Mesenchymal stem cell (in vitro differentiated cells and primary cell): ENCODE measurements at regions not wholly inside any gene's neighbourhood (a gene's known extent, or its start where the extent isn't known, plus 50 kb on each side); places are given as distances from the start of the nearest gene placed in this dataset.
A peak's percentile ranks its signal among the peaks of the same experiment; 100 is the strongest.

Experiments used
- DNase-seq: peaks from one replicate; pipeline ENCODE4 v3.0.0-alpha.2; 2013
- H2AFZ ChIP-seq: one replicate; pipeline ENCODE4 v1.6.1; 2013; ENCODE audit warnings: low read depth, mild to moderate bottlenecking, control low read depth, inconsistent platforms, low read length, moderate library complexity
- H2AK5ac ChIP-seq: 2 replicates; pipeline ENCODE4 v1.6.1; 2013; ENCODE audit warnings: low read length, moderate library complexity, mild to moderate bottlenecking, inconsistent platforms; ENCODE audit not compliant: severe bottlenecking
- H2BK120ac ChIP-seq: one replicate; pipeline ENCODE4 v1.6.1; 2013; ENCODE audit warnings: low read depth, mild to moderate bottlenecking, inconsistent platforms, low read length, moderate library complexity
- H2BK12ac ChIP-seq, 2 experiments: one replicate each; pipeline ENCODE4 v1.6.1; 2013; ENCODE audit warnings: inconsistent platforms in 2 of 2, low read length in 2 of 2, mild to moderate bottlenecking in 2 of 2, moderate library complexity in 2 of 2, control low read depth in 1 of 2
- H2BK15ac ChIP-seq: one replicate; pipeline ENCODE4 v1.6.1; 2013; ENCODE audit warnings: mild to moderate bottlenecking, low read depth, inconsistent platforms; ENCODE audit not compliant: poor library complexity, severe bottlenecking
- H2BK5ac ChIP-seq: 2 replicates; pipeline ENCODE4 v1.6.1; 2013; ENCODE audit warnings: low read depth, mild to moderate bottlenecking, low read length, control low read depth, inconsistent platforms; ENCODE audit not compliant: poor library complexity, severe bottlenecking
- H3K14ac ChIP-seq, 2 experiments: one replicate each; pipeline ENCODE4 v1.6.1; 2013; ENCODE audit warnings: inconsistent platforms in 2 of 2, low read length in 2 of 2, control low read depth in 1 of 2, mild to moderate bottlenecking in 1 of 2, moderate library complexity in 1 of 2
- H3K18ac ChIP-seq, 2 experiments: one replicate each; pipeline ENCODE4 v1.6.1; 2013; ENCODE audit warnings: inconsistent platforms in 2 of 2, low read length in 2 of 2, control low read depth in 1 of 2, low read depth in 1 of 2, mild to moderate bottlenecking in 1 of 2
- H3K23ac ChIP-seq, 2 experiments: one replicate each; pipeline ENCODE4 v1.6.1; 2013; ENCODE audit warnings: inconsistent platforms in 2 of 2, low read length in 2 of 2, mild to moderate bottlenecking in 2 of 2, moderate library complexity in 2 of 2, control low read depth in 1 of 2
- H3K27ac ChIP-seq: 2 replicates; pipeline ENCODE4 v1.5.1; 2013; ENCODE audit warnings: mild to moderate bottlenecking, moderate library complexity, low read length, control low read depth, inconsistent platforms; ENCODE audit not compliant: poor library complexity, severe bottlenecking
- H3K27me3 ChIP-seq, 2 experiments: 2 replicates each; pipeline versions ENCODE4 v1.6.1 to v1.7.0; 2013; ENCODE audit warnings: low read length in 2 of 2, mild to moderate bottlenecking in 2 of 2, moderate library complexity in 2 of 2, control low read depth in 1 of 2, inconsistent platforms in 1 of 2; ENCODE audit not compliant: control insufficient read depth in 1 of 2, insufficient read depth in 1 of 2
- H3K36me3 ChIP-seq, 2 experiments: 2 replicates each; pipeline versions ENCODE4 v1.6.1 to v1.7.0; 2013; ENCODE audit warnings: low read length in 2 of 2, control low read depth in 1 of 2, inconsistent platforms in 1 of 2, low read depth in 1 of 2, mild to moderate bottlenecking in 1 of 2; ENCODE audit not compliant: insufficient read depth in 2 of 2, control insufficient read depth in 1 of 2
- H3K4ac ChIP-seq, 2 experiments: one replicate each; pipeline ENCODE4 v1.6.1; 2013; ENCODE audit warnings: inconsistent platforms in 2 of 2, low read length in 2 of 2, mild to moderate bottlenecking in 2 of 2, moderate library complexity in 2 of 2, control low read depth in 1 of 2, low read depth in 1 of 2
- H3K4me1 ChIP-seq: 2 replicates; pipeline ENCODE4 v1.6.1; 2013; ENCODE audit warnings: low read depth, low read length, control low read depth; ENCODE audit not compliant: control insufficient read depth, insufficient read depth
- H3K4me2 ChIP-seq: 2 replicates; pipeline ENCODE4 v1.6.1; 2013; ENCODE audit warnings: low read length, mild to moderate bottlenecking, inconsistent platforms; ENCODE audit not compliant: poor library complexity, severe bottlenecking
- H3K4me3 ChIP-seq, 2 experiments: 2 replicates each; pipeline versions ENCODE4 v1.5.1 to v1.7.0; 2013; ENCODE audit warnings: low read length in 2 of 2, mild to moderate bottlenecking in 2 of 2, control low read depth in 1 of 2, low read depth in 1 of 2; ENCODE audit not compliant: insufficient read depth in 1 of 2
- H3K79me1 ChIP-seq: replicated peaks from 2 replicates; pipeline ENCODE4 v1.6.1; 2013; ENCODE audit warnings: mild to moderate bottlenecking, control low read depth, low read length, inconsistent platforms; ENCODE audit not compliant: poor library complexity, severe bottlenecking
- H3K9ac ChIP-seq: 2 replicates; pipeline ENCODE4 v1.7.0; 2013; ENCODE audit warnings: mild to moderate bottlenecking, low read length, moderate library complexity
- H3K9me3 ChIP-seq: 2 replicates; pipeline ENCODE4 v1.7.0; 2013; ENCODE audit warnings: mild to moderate bottlenecking, low read length; ENCODE audit not compliant: control insufficient read depth
- H4K8ac ChIP-seq: one replicate; pipeline ENCODE4 v1.6.1; 2013; ENCODE audit warnings: inconsistent platforms, mild to moderate bottlenecking, low read length, moderate library complexity
- H4K91ac ChIP-seq: one replicate; pipeline ENCODE4 v1.6.1; 2013; ENCODE audit warnings: mild to moderate bottlenecking, low read length, inconsistent platforms
- WGBS: methylation state at CpG from one replicate; pipeline ENCODE4 v1.1.7; 2013; ENCODE audit warnings: mixed read lengths; 5-methylcytosine and 5-hydroxymethylcytosine counted together

- H4K91ac ChIP-seq, result no peak overlapping the region
- no peak overlapping the region for H3K9ac ChIP-seq
- H2AFZ ChIP-seq, result no peak overlapping the region
- H3K4ac ChIP-seq, result no peak overlapping the region
- H3K4me2 ChIP-seq, result peak overlapping the region; percentile 66
- no peak for DNase-seq
- WGBS, result 19% methylated on average over 21 of the region's 24 CpGs
- H3K9me3 ChIP-seq, result no peaks in the 10 kb centered on the region
- H2BK12ac ChIP-seq, result no peak overlapping the region
- no peak overlapping the region for H3K23ac ChIP-seq
- peaks cover 8% of the 10 kb centered on the region for H3K4me1 ChIP-seq
- H3K18ac ChIP-seq, result peak overlapping the region in 1 of 2 experiments; percentile 5
- H3K4me3 ChIP-seq, result no peak overlapping the region
- H4K8ac ChIP-seq, result no peak overlapping the region
- H3K27ac ChIP-seq, result no peak overlapping the region
- H3K27me3 ChIP-seq, result peaks cover 4 to 15% of the 10 kb centered on the region in 2 experiments
- no peaks in the 10 kb centered on the region for H3K79me1 ChIP-seq
- H2BK120ac ChIP-seq, result no peak overlapping the region
- H2BK15ac ChIP-seq, result no peak overlapping the region
- no peak overlapping the region for H3K14ac ChIP-seq
- H2AK5ac ChIP-seq, result no peak overlapping the region
- no peaks in the 10 kb centered on the region for H3K36me3 ChIP-seq
- no peak overlapping the region for H2BK5ac ChIP-seq
These were observed 62.5 kb upstream of the UBE2E1 start for GRCh38 chr3:23743141-23743784.

GRCh38 chr3:23746441-23746840 is 59.3 kb upstream of the UBE2E1 start:
- no peaks in the 10 kb centered on the region for H3K36me3 ChIP-seq
- 20% methylated on average over 5 of the region's 7 CpGs for WGBS
- no peak overlapping the region for H3K18ac ChIP-seq

GRCh38 chr3:23747841-23748240 is 57.9 kb upstream of the UBE2E1 start:
- H3K4me2 ChIP-seq, result no peak overlapping the region
- H2BK15ac ChIP-seq, result no peak overlapping the region
- no peak overlapping the region for H3K23ac ChIP-seq
- H3K27ac ChIP-seq, result no peak overlapping the region
- H3K27me3 ChIP-seq, result peaks cover 4 to 10% of the 10 kb centered on the region in 2 experiments
- no peak overlapping the region for H3K18ac ChIP-seq
- no peak for DNase-seq
- H3K79me1 ChIP-seq, result no peaks in the 10 kb centered on the region
- no peak overlapping the region for H3K9ac ChIP-seq
- H3K9me3 ChIP-seq, result no peaks in the 10 kb centered on the region
- no peak overlapping the region for H3K4ac ChIP-seq
- no peak overlapping the region for H2BK12ac ChIP-seq
- H3K4me3 ChIP-seq, result no peak overlapping the region
- no peak overlapping the region for H4K8ac ChIP-seq
- H3K36me3 ChIP-seq, result no peaks in the 10 kb centered on the region
- no peak overlapping the region for H3K14ac ChIP-seq
- no peak overlapping the region for H2BK120ac ChIP-seq
- no peak overlapping the region for H4K91ac ChIP-seq
- peaks cover 17% of the 10 kb centered on the region for H3K4me1 ChIP-seq
- H2AFZ ChIP-seq, result no peak overlapping the region
- WGBS, result no CpG with 5 or more reads among the region's 2 CpGs
- H2BK5ac ChIP-seq, result no peak overlapping the region
- no peak overlapping the region for H2AK5ac ChIP-seq

More at GRCh38 chr3:23746441-23746840, 59.3 kb upstream of the UBE2E1 start:
- Histone ChIP-seq H2AK5ac (no peak overlapping the region), H3K23ac (no peak overlapping the region), H3K4ac (peak overlapping the region in 1 of 2 experiments; percentile 9), H4K91ac (no peak overlapping the region), H4K8ac (no peak overlapping the region), H3K4me2 (no peak overlapping the region), H3K4me1 (peaks cover 14% of the 10 kb centered on the region), H2BK15ac (no peak overlapping the region), H3K9me3 (no peaks in the 10 kb centered on the region), H2BK120ac (no peak overlapping the region), H2BK12ac (no peak overlapping the region), H3K79me1 (no peaks in the 10 kb centered on the region), H2AFZ (no peak overlapping the region), H3K14ac (no peak overlapping the region), H3K27ac (no peak overlapping the region), H3K27me3 (peaks cover 4 to 15% of the 10 kb centered on the region in 2 experiments), H2BK5ac (no peak overlapping the region), H3K4me3 (no peak overlapping the region), H3K9ac (no peak overlapping the region)
- no peak for DNase-seq

- H3K14ac ChIP-seq, result no peak overlapping the region
- H3K9ac ChIP-seq, result no peak overlapping the region
- no peak overlapping the region for H3K4me3 ChIP-seq
- DNase-seq, result peak; percentile 98
- no peaks in the 10 kb centered on the region for H3K36me3 ChIP-seq
- no peaks in the 10 kb centered on the region for H3K9me3 ChIP-seq
- H2AFZ ChIP-seq, result no peak overlapping the region
- H4K91ac ChIP-seq, result no peak overlapping the region
- H2BK120ac ChIP-seq, result no peak overlapping the region
- H3K18ac ChIP-seq, result no peak overlapping the region
- H3K4ac ChIP-seq, result no peak overlapping the region
- peaks cover 2 to 7% of the 10 kb centered on the region in 2 experiments for H3K27me3 ChIP-seq
- 69% methylated on average over 3 of the region's 4 CpGs for WGBS
- H2BK5ac ChIP-seq, result no peak overlapping the region
- no peak overlapping the region for H3K27ac ChIP-seq
- H2BK15ac ChIP-seq, result no peak overlapping the region
- H2AK5ac ChIP-seq, result no peak overlapping the region
- H3K79me1 ChIP-seq, result no peaks in the 10 kb centered on the region
- H4K8ac ChIP-seq, result no peak overlapping the region
- no peak overlapping the region for H3K4me2 ChIP-seq
- no peak overlapping the region for H2BK12ac ChIP-seq
- no peak overlapping the region for H3K23ac ChIP-seq
- H3K4me1 ChIP-seq, result peaks cover 15% of the 10 kb centered on the region
These were observed 57.2 kb upstream of the UBE2E1 start for GRCh38 chr3:23748398-23749110.
